ENCODE measurements at regions not wholly inside any gene's neighbourhood (a gene's known extent, or its start where the extent isn't known, plus 50 kb on each side); places are given as distances from the start of the nearest gene placed in this dataset.

GRCh38 chr10:113491967-113492565 is 60.8 kb upstream of the HABP2 start:
- no peak overlapping the region for H3K4me3 ChIP-seq (ENCODE audit: control insufficient read depth in 1 of 7, extremely low read depth in 1 of 7, insufficient read depth in 4 of 7, low read depth in 2 of 7, low read length in 6 of 7)
- no peaks in the 10 kb centered on the region for H3K9me3 ChIP-seq (ENCODE audit: control extremely low read depth in 1 of 5, control insufficient read depth in 4 of 5, insufficient read depth in 2 of 5, low read depth in 1 of 5, low read length in 4 of 5)
- ChIA-PET POLR2A (no interaction called here), CTCF (interaction anchor here (0.8 to 1.2 kb wide), 2 partner anchors 12 to 29 kb away, joined by 3 read pairs; no protein-coding TSS in a partner anchor)
- no peaks in the 10 kb centered on the region for H3K36me3 ChIP-seq (ENCODE audit: control insufficient read depth in 4 of 4, insufficient read depth in 4 of 4, low read length in 3 of 4)
- H3K4me1 ChIP-seq (ENCODE audit: control extremely low read depth in 1 of 4, control insufficient read depth in 4 of 4, insufficient read depth in 4 of 4, low read length in 3 of 4): no peaks in the 10 kb centered on the region
- no peak overlapping the region for H3K27ac ChIP-seq (ENCODE audit: insufficient read depth in 1 of 2, low read depth in 1 of 2, low read length in 2 of 2, poor library complexity in 1 of 2, severe bottlenecking in 2 of 2)
- no peak for DNase-seq
- WGBS (ENCODE audit: insufficient coverage): 88% methylated on average over 2 of the region's 3 CpGs
- H3K27me3 ChIP-seq (replicated peaks in 2 of 5; ENCODE audit: control insufficient read depth in 4 of 5, insufficient read depth in 5 of 5, low read length in 4 of 5): peaks cover 0 to 6% (median 0%) of the 10 kb centered on the region in 5 experiments

- Histone ChIP-seq H3K4me3 (ENCODE audit: control insufficient read depth in 1 of 7, extremely low read depth in 1 of 7, insufficient read depth in 4 of 7, low read depth in 2 of 7, low read length in 6 of 7) (no peak overlapping the region), H3K27ac (ENCODE audit: insufficient read depth in 1 of 2, low read depth in 1 of 2, low read length in 2 of 2, poor library complexity in 1 of 2, severe bottlenecking in 2 of 2) (no peak overlapping the region), H3K4me1 (ENCODE audit: control extremely low read depth in 1 of 4, control insufficient read depth in 4 of 4, insufficient read depth in 4 of 4, low read length in 3 of 4) (no peaks in the 10 kb centered on the region), H3K36me3 (ENCODE audit: control insufficient read depth in 4 of 4, insufficient read depth in 4 of 4, low read length in 3 of 4) (no peaks in the 10 kb centered on the region), H3K27me3 (replicated peaks in 2 of 5; ENCODE audit: control insufficient read depth in 4 of 5, insufficient read depth in 5 of 5, low read length in 4 of 5) (peaks cover 0 to 6% (median 0%) of the 10 kb centered on the region in 5 experiments), H3K9me3 (ENCODE audit: control extremely low read depth in 1 of 5, control insufficient read depth in 4 of 5, insufficient read depth in 2 of 5, low read depth in 1 of 5, low read length in 4 of 5) (no peaks in the 10 kb centered on the region)
- DNase-seq: no peak
- 81% methylated on average over 4 of the region's 4 CpGs for WGBS (ENCODE audit: insufficient coverage)
- ChIA-PET CTCF (interaction anchor here (1.2 kb wide), 1 partner anchor 11 kb away, joined by 3 read pairs; no protein-coding TSS in a partner anchor), POLR2A (no interaction called here)
Measured at GRCh38 chr10:113493195-113493594, 59.7 kb upstream of the HABP2 start.

GRCh38 chr10:113493882-113494301 is 59.0 kb upstream of the HABP2 start:
- ChIA-PET CTCF (no interaction called here), POLR2A (no interaction called here)
- H3K4me1 ChIP-seq (ENCODE audit: control extremely low read depth in 1 of 4, control insufficient read depth in 4 of 4, insufficient read depth in 4 of 4, low read length in 3 of 4): peaks cover 0 to 1% (median 0%) of the 10 kb centered on the region in 4 experiments
- no peaks in the 10 kb centered on the region for H3K9me3 ChIP-seq (ENCODE audit: control extremely low read depth in 1 of 5, control insufficient read depth in 4 of 5, insufficient read depth in 2 of 5, low read depth in 1 of 5, low read length in 4 of 5)
- no peak overlapping the region for H3K27ac ChIP-seq (ENCODE audit: insufficient read depth in 1 of 2, low read depth in 1 of 2, low read length in 2 of 2, poor library complexity in 1 of 2, severe bottlenecking in 2 of 2)
- peaks cover 0 to 6% (median 0%) of the 10 kb centered on the region in 5 experiments for H3K27me3 ChIP-seq (replicated peaks in 2 of 5; ENCODE audit: control insufficient read depth in 4 of 5, insufficient read depth in 5 of 5, low read length in 4 of 5)
- H3K4me3 ChIP-seq (ENCODE audit: control insufficient read depth in 1 of 7, extremely low read depth in 1 of 7, insufficient read depth in 4 of 7, low read depth in 2 of 7, low read length in 6 of 7): no peak overlapping the region
- WGBS (ENCODE audit: insufficient coverage): 55% methylated on average over 1 of the region's 5 CpGs
- H3K36me3 ChIP-seq (ENCODE audit: control insufficient read depth in 4 of 4, insufficient read depth in 4 of 4, low read length in 3 of 4): no peaks in the 10 kb centered on the region
- DNase-seq: no peak

- no peaks in the 10 kb centered on the region for H3K36me3 ChIP-seq (ENCODE audit: control insufficient read depth in 4 of 4, insufficient read depth in 4 of 4, low read length in 3 of 4)
- WGBS (ENCODE audit: insufficient coverage): 95% methylated on average over 6 of the region's 7 CpGs
- no peak for DNase-seq
- ChIA-PET POLR2A (no interaction called here), CTCF (interaction anchor here (1.1 to 1.3 kb wide), 2 partner anchors 24 to 965 kb away, joined by 3 to 4 read pairs; no protein-coding TSS in a partner anchor)
- peaks cover 0 to 4% (median 0%) of the 10 kb centered on the region in 4 experiments for H3K4me1 ChIP-seq (ENCODE audit: control extremely low read depth in 1 of 4, control insufficient read depth in 4 of 4, insufficient read depth in 4 of 4, low read length in 3 of 4)
- H3K4me3 ChIP-seq (ENCODE audit: control insufficient read depth in 1 of 7, extremely low read depth in 1 of 7, insufficient read depth in 4 of 7, low read depth in 2 of 7, low read length in 6 of 7): no peak overlapping the region
- no peak overlapping the region for H3K27ac ChIP-seq (ENCODE audit: insufficient read depth in 1 of 2, low read depth in 1 of 2, low read length in 2 of 2, poor library complexity in 1 of 2, severe bottlenecking in 2 of 2)
- H3K27me3 ChIP-seq (replicated peaks in 2 of 5; ENCODE audit: control insufficient read depth in 4 of 5, insufficient read depth in 5 of 5, low read length in 4 of 5): peaks cover 0 to 6% (median 0%) of the 10 kb centered on the region in 5 experiments
- no peaks in the 10 kb centered on the region for H3K9me3 ChIP-seq (ENCODE audit: control extremely low read depth in 1 of 5, control insufficient read depth in 4 of 5, insufficient read depth in 2 of 5, low read depth in 1 of 5, low read length in 4 of 5)
Measured at GRCh38 chr10:113494761-113495160, 58.1 kb upstream of the HABP2 start.

- DNase-seq: no peak
- peaks cover 0 to 6% (median 0%) of the 10 kb centered on the region in 5 experiments for H3K27me3 ChIP-seq (replicated peaks in 2 of 5; ENCODE audit: control insufficient read depth in 4 of 5, insufficient read depth in 5 of 5, low read length in 4 of 5)
- no peak overlapping the region for H3K27ac ChIP-seq (ENCODE audit: insufficient read depth in 1 of 2, low read depth in 1 of 2, low read length in 2 of 2, poor library complexity in 1 of 2, severe bottlenecking in 2 of 2)
- ChIA-PET POLR2A (no interaction called here), CTCF (interaction anchor here (1.1 to 1.3 kb wide), 2 partner anchors 23 to 965 kb away, joined by 3 to 4 read pairs; no protein-coding TSS in a partner anchor)
- no peaks in the 10 kb centered on the region for H3K9me3 ChIP-seq (ENCODE audit: control extremely low read depth in 1 of 5, control insufficient read depth in 4 of 5, insufficient read depth in 2 of 5, low read depth in 1 of 5, low read length in 4 of 5)
- H3K36me3 ChIP-seq (ENCODE audit: control insufficient read depth in 4 of 4, insufficient read depth in 4 of 4, low read length in 3 of 4): no peaks in the 10 kb centered on the region
- WGBS (ENCODE audit: insufficient coverage): 90% methylated on average over 4 of the region's 8 CpGs
- no peak overlapping the region for H3K4me3 ChIP-seq (ENCODE audit: control insufficient read depth in 1 of 7, extremely low read depth in 1 of 7, insufficient read depth in 4 of 7, low read depth in 2 of 7, low read length in 6 of 7)
- peaks cover 0 to 4% (median 0%) of the 10 kb centered on the region in 4 experiments for H3K4me1 ChIP-seq (ENCODE audit: control extremely low read depth in 1 of 4, control insufficient read depth in 4 of 4, insufficient read depth in 4 of 4, low read length in 3 of 4)
Measured at GRCh38 chr10:113495553-113495952, 57.3 kb upstream of the HABP2 start.

GRCh38 chr10:113496111-113497109 is 56.4 kb upstream of the HABP2 start:
- no peaks in the 10 kb centered on the region for H3K36me3 ChIP-seq (ENCODE audit: control insufficient read depth in 4 of 4, insufficient read depth in 4 of 4, low read length in 3 of 4)
- no peaks in the 10 kb centered on the region for H3K9me3 ChIP-seq (ENCODE audit: control extremely low read depth in 1 of 5, control insufficient read depth in 4 of 5, insufficient read depth in 2 of 5, low read depth in 1 of 5, low read length in 4 of 5)
- WGBS (ENCODE audit: insufficient coverage): 78% methylated on average over 16 of the region's 20 CpGs
- no peak overlapping the region for H3K27ac ChIP-seq (ENCODE audit: insufficient read depth in 1 of 2, low read depth in 1 of 2, low read length in 2 of 2, poor library complexity in 1 of 2, severe bottlenecking in 2 of 2)
- H3K4me1 ChIP-seq (ENCODE audit: control extremely low read depth in 1 of 4, control insufficient read depth in 4 of 4, insufficient read depth in 4 of 4, low read length in 3 of 4): peaks cover 0 to 4% (median 0%) of the 10 kb centered on the region in 4 experiments
- peaks cover 0 to 6% (median 0%) of the 10 kb centered on the region in 5 experiments for H3K27me3 ChIP-seq (replicated peaks in 2 of 5; ENCODE audit: control insufficient read depth in 4 of 5, insufficient read depth in 5 of 5, low read length in 4 of 5)
- no peak overlapping the region for H3K4me3 ChIP-seq (ENCODE audit: control insufficient read depth in 1 of 7, extremely low read depth in 1 of 7, insufficient read depth in 4 of 7, low read depth in 2 of 7, low read length in 6 of 7)
- ChIA-PET POLR2A (no interaction called here), CTCF (interaction anchor here (0.9 kb wide), 1 partner anchor 10 kb away, joined by 3 read pairs; no protein-coding TSS in a partner anchor)
- no peak for DNase-seq
